ENCODE measurements at regions not wholly inside any gene's neighbourhood (a gene's known extent, or its start where the extent isn't known, plus 50 kb on each side); places are given as distances from the start of the nearest gene placed in this dataset.

DNA sequence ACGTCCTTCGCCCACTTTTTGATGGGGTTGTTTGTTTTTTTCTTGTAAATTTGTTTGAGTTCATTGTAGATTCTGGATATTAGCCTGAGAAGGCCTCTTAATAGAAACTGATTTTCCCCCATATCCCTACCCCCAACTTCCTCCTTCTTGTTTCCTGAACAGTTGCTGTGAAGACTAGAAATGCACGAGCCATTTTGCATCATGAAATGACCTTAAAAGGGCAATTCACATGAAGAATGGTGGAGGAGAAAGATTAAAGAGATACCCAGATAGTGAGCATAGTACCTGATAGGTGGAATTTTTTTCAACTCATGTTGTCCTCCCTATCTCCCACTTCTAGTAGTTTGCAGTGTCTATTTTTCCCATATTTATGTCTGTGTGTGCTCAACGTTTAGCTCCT, 55.2 kb upstream of the KCNH8 start:
- Histone ChIP-seq H3K4me1 (ENCODE audit: control insufficient read depth, extremely low read depth, insufficient read depth, low read length) (no peaks in the 10 kb centered on the region), H3K27me3 (ENCODE audit: control insufficient read depth, extremely low read depth, insufficient read depth, low read length) (no peaks in the 10 kb centered on the region), H3K4me2 (ENCODE audit: control insufficient read depth, extremely low read depth, insufficient read depth, low read depth, low read length) (no peak overlapping the region), H3K9ac (ENCODE audit: control insufficient read depth, extremely low read depth, insufficient read depth, low read length) (no peak overlapping the region), H3K9me3 (ENCODE audit: control insufficient read depth, low read depth, low read length) (no peaks in the 10 kb centered on the region), H2AFZ (ENCODE audit: control insufficient read depth, low read length) (no peak overlapping the region), H3K9me1 (ENCODE audit: control insufficient read depth, extremely low read depth, insufficient read depth, low read length) (no peaks in the 10 kb centered on the region), H3K27ac (ENCODE audit: control insufficient read depth, insufficient read depth, low read length) (no peak overlapping the region), H4K20me1 (ENCODE audit: control insufficient read depth, extremely low read depth, insufficient read depth, low read length) (no peaks in the 10 kb centered on the region), H3K36me3 (ENCODE audit: control insufficient read depth in 2 of 2, extremely low read depth in 1 of 2, insufficient read depth in 2 of 2, low read length in 2 of 2) (no peaks in the 10 kb centered on the region), H3K4me3 (ENCODE audit: control insufficient read depth in 2 of 3, extremely low read depth in 1 of 3, insufficient read depth in 2 of 3, low read depth in 1 of 3, low read length in 3 of 3) (no peak overlapping the region), H3K79me2 (ENCODE audit: control insufficient read depth, insufficient read depth, low read length) (no peaks in the 10 kb centered on the region)
- DNase-seq (ENCODE audit: low read depth, low spot score): no peak
- no peak for FAIRE-seq
- dilution Hi-C loops (cut with MboI; ENCODE audit: extremely low pct_ligation_motif_present, low sequenced_read_pairs): no loop called here
- TF ChIP-seq, protein P1, sequence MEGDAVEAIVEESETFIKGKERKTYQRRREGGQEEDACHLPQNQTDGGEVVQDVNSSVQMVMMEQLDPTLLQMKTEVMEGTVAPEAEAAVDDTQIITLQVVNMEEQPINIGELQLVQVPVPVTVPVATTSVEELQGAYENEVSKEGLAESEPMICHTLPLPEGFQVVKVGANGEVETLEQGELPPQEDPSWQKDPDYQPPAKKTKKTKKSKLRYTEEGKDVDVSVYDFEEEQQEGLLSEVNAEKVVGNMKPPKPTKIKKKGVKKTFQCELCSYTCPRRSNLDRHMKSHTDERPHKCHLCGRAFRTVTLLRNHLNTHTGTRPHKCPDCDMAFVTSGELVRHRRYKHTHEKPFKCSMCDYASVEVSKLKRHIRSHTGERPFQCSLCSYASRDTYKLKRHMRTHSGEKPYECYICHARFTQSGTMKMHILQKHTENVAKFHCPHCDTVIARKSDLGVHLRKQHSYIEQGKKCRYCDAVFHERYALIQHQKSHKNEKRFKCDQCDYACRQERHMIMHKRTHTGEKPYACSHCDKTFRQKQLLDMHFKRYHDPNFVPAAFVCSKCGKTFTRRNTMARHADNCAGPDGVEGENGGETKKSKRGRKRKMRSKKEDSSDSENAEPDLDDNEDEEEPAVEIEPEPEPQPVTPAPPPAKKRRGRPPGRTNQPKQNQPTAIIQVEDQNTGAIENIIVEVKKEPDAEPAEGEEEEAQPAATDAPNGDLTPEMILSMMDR (optimal IDR thresholded peaks at IDR 0.05 in 1 of 3, IDR thresholded peaks at IDR 0.05 in 1 of 3, conservative IDR thresholded peaks at IDR 0.05 in 1 of 3; ENCODE audit: extremely low read depth in 1 of 3, insufficient read depth in 2 of 3, low read length in 3 of 3): no peak
- TF ChIP-seq EZH2 (IDR thresholded peaks at IDR 0.05; ENCODE audit: low read length): no peak

DNA sequence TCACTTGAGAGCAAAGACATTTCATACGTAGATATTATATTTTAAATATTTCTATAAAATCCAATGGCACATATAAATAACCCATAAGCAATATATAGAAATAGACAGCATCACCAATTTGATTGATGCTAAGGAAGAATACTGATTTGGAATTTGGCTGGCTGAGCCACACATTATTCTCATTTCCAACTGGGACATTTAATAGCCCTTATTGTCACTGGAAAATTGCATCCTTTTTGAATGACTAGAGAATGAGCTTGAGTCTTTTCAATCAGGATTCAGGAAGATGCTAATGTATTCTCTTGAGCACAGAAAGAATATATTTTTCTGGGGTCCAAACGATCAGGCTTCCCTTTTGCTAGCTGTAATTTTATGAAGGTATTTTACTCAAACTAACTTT, 70.9 kb upstream of the KCNH8 start:
- H3K36me3 ChIP-seq (ENCODE audit: control insufficient read depth in 2 of 2, extremely low read depth in 1 of 2, insufficient read depth in 2 of 2, low read length in 2 of 2): no peaks in the 10 kb centered on the region
- TF ChIP-seq, protein P1 (optimal IDR thresholded peaks at IDR 0.05 in 1 of 3, IDR thresholded peaks at IDR 0.05 in 1 of 3, conservative IDR thresholded peaks at IDR 0.05 in 1 of 3; ENCODE audit: extremely low read depth in 1 of 3, insufficient read depth in 2 of 3, low read length in 3 of 3): no peak
- no peak for TF ChIP-seq EZH2 (IDR thresholded peaks at IDR 0.05; ENCODE audit: low read length)
- H3K9ac ChIP-seq (ENCODE audit: control insufficient read depth, extremely low read depth, insufficient read depth, low read length): no peak overlapping the region
- no peaks in the 10 kb centered on the region for H4K20me1 ChIP-seq (ENCODE audit: control insufficient read depth, extremely low read depth, insufficient read depth, low read length)
- H2AFZ ChIP-seq (ENCODE audit: control insufficient read depth, low read length): no peak overlapping the region
- DNase-seq (ENCODE audit: low read depth, low spot score) (no peak), FAIRE-seq (no peak)
- H3K4me2 ChIP-seq (ENCODE audit: control insufficient read depth, extremely low read depth, insufficient read depth, low read depth, low read length): no peak overlapping the region
- dilution Hi-C loops (cut with MboI; ENCODE audit: extremely low pct_ligation_motif_present, low sequenced_read_pairs): no loop called here
- H3K9me1 ChIP-seq (ENCODE audit: control insufficient read depth, extremely low read depth, insufficient read depth, low read length): no peaks in the 10 kb centered on the region
- H3K4me1 ChIP-seq (ENCODE audit: control insufficient read depth, extremely low read depth, insufficient read depth, low read length): no peaks in the 10 kb centered on the region
- no peaks in the 10 kb centered on the region for H3K27me3 ChIP-seq (ENCODE audit: control insufficient read depth, extremely low read depth, insufficient read depth, low read length)
- H3K4me3 ChIP-seq (ENCODE audit: control insufficient read depth in 2 of 3, extremely low read depth in 1 of 3, insufficient read depth in 2 of 3, low read depth in 1 of 3, low read length in 3 of 3): no peak overlapping the region
- no peaks in the 10 kb centered on the region for H3K9me3 ChIP-seq (ENCODE audit: control insufficient read depth, low read depth, low read length)
- H3K27ac ChIP-seq (ENCODE audit: control insufficient read depth, insufficient read depth, low read length): no peak overlapping the region
- H3K79me2 ChIP-seq (ENCODE audit: control insufficient read depth, insufficient read depth, low read length): no peaks in the 10 kb centered on the region

All from keratinocyte (primary cell).